CD4-positive, alpha-beta memory T cell (primary cell): ENCODE measurements at regions not wholly inside any gene's neighbourhood (a gene's known extent, or its start where the extent isn't known, plus 50 kb on each side); places are given as distances from the start of the nearest gene placed in this dataset.

Experiments
- CTCF ChIA-PET: fragments of 350-600 bp; sonication (Branson Sonifier 250); formaldehyde crosslinking; loops from one replicate; lab custom pipeline; 2021; ENCODE audit warnings: inconsistent platforms; ENCODE audit not compliant: partially characterized antibody; lab: Charles Lee
- POLR2A ChIA-PET: fragments of 350-600 bp; sonication (Branson Sonifier 250); formaldehyde crosslinking; loops from one replicate; lab custom pipeline; 2021; ENCODE audit not compliant: partially characterized antibody; lab: Charles Lee
- DNase-seq, 5 donors: peaks; one replicate each; pipeline versions ENCODE4 v3.0.0 to v3.0.0-alpha.2; 2020 to 2022; ENCODE audit warnings: mixed read lengths in 1 of 5
- H3K27ac ChIP-seq: one replicate; pipeline ENCODE4 v1.7.0; 2013; ENCODE audit warnings: low read depth, low read length
- H3K27me3 ChIP-seq: 2 replicates; pipeline ENCODE4 v1.7.0; 2013; ENCODE audit warnings: mild to moderate bottlenecking, low read length, moderate library complexity; ENCODE audit not compliant: insufficient read depth
- H3K36me3 ChIP-seq: 2 replicates; pipeline ENCODE4 v1.7.0; 2013; ENCODE audit warnings: mild to moderate bottlenecking, low read length, moderate library complexity; ENCODE audit not compliant: insufficient read depth
- H3K4me1 ChIP-seq: 2 replicates; pipeline ENCODE4 v1.7.0; 2013; ENCODE audit warnings: mild to moderate bottlenecking, low read length, moderate library complexity; ENCODE audit not compliant: insufficient read depth
- H3K4me3 ChIP-seq, 2 donors: one replicate each; pipeline ENCODE4 v1.7.0; 2013; ENCODE audit warnings: low read length in 2 of 2, mild to moderate bottlenecking in 1 of 2
- H3K9me3 ChIP-seq, 2 donors: one replicate each; pipeline ENCODE4 v1.7.0; 2013; ENCODE audit warnings: low read length in 2 of 2, control low read depth in 1 of 2; ENCODE audit not compliant: control insufficient read depth in 1 of 2
- H3K27ac Mint-ChIP-seq, 7 donors: one replicate each; pipeline ENCODE4 v1.8.0; 2020 to 2021; ENCODE audit warnings: mixed read lengths in 7 of 7, mild to moderate bottlenecking in 6 of 7, inconsistent platforms in 3 of 7, moderate library complexity in 3 of 7
- H3K27me3 Mint-ChIP-seq, 2 donors: one replicate each; pipeline ENCODE4 v1.8.0; 2020 to 2021; ENCODE audit warnings: mixed read lengths in 2 of 2
- H3K36me3 Mint-ChIP-seq, 2 donors: one replicate each; pipeline ENCODE4 v1.8.0; 2020 to 2021; ENCODE audit warnings: mixed read lengths in 2 of 2, inconsistent platforms in 1 of 2, mild to moderate bottlenecking in 1 of 2
- H3K4me1 Mint-ChIP-seq, 4 donors: one replicate each; pipeline ENCODE4 v1.8.0; 2020 to 2021; ENCODE audit warnings: mixed read lengths in 4 of 4, mild to moderate bottlenecking in 1 of 4
- H3K4me3 Mint-ChIP-seq, 8 donors: one replicate each; pipeline ENCODE4 v1.8.0; 2020 to 2021; ENCODE audit warnings: mixed read lengths in 8 of 8, mild to moderate bottlenecking in 7 of 8, moderate library complexity in 6 of 8, inconsistent platforms in 3 of 8
- H3K9me3 Mint-ChIP-seq, 8 donors: one replicate each; pipeline ENCODE4 v1.8.0; 2020 to 2021; ENCODE audit warnings: mixed read lengths in 8 of 8, mild to moderate bottlenecking in 5 of 8, inconsistent platforms in 3 of 8, moderate library complexity in 1 of 8
- intact Hi-C: fragments of 100-400 bp; cut with micrococcal nuclease; formaldehyde crosslinking; loops from one replicate; pipeline ENCODE4 v1.15.1; 2023

DNA sequence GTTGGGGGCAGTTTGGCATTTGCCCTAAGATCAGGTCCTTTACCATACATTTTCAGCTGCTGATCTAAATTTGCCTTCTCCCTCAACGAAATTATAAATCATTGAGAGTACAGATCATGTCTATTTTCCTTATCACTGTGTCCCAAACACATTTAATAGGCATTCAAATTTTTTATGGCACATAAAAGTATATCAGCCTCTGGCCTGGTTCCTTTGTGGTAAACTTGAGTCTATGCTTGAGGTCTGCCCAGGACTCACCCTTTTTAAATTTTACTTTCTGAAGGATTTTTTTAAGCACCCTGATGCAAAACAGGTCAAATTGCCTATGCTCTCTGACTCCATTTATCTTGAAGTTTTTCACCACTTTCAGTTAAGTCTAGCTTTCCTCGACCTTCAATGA lies 163.6 kb upstream of the GRIN3A start:
- no peaks in the 10 kb centered on the region for H3K27me3 ChIP-seq
- H3K36me3 ChIP-seq: no peaks in the 10 kb centered on the region
- ChIA-PET CTCF (no interaction called here), POLR2A (no interaction called here)
- Mint-ChIP-seq H3K27me3 (no peaks in the 10 kb centered on the region), H3K27ac (no peak overlapping the region), H3K9me3 (peaks cover 0 to 4% (median 0%) of the 10 kb centered on the region in 8 donors), H3K4me3 (no peak overlapping the region), H3K36me3 (no peaks in the 10 kb centered on the region), H3K4me1 (no peaks in the 10 kb centered on the region)
- no peaks in the 10 kb centered on the region for H3K9me3 ChIP-seq
- DNase-seq: no peak
- H3K27ac ChIP-seq: no peak overlapping the region
- intact Hi-C loops: no loop called here
- H3K4me3 ChIP-seq: no peak overlapping the region
- no peaks in the 10 kb centered on the region for H3K4me1 ChIP-seq

- POLR2A ChIA-PET: no interaction called here
- Mint-ChIP-seq H3K4me3 (no peak overlapping the region), H3K4me1 (no peaks in the 10 kb centered on the region), H3K27ac (no peak overlapping the region), H3K36me3 (no peaks in the 10 kb centered on the region), H3K9me3 (no peaks in the 10 kb centered on the region), H3K27me3 (peaks cover 0 to 1% of the 10 kb centered on the region in 2 donors)
- intact Hi-C loops: no loop called here
- Histone ChIP-seq H3K27ac (no peak overlapping the region), H3K4me1 (no peaks in the 10 kb centered on the region), H3K36me3 (no peaks in the 10 kb centered on the region), H3K27me3 (no peaks in the 10 kb centered on the region), H3K4me3 (no peak overlapping the region), H3K9me3 (no peaks in the 10 kb centered on the region)
- DNase-seq: no peak
- CTCF ChIA-PET: no interaction called here
Observed at GRCh38 chr9:101897196-101897595, 158.7 kb upstream of the GRIN3A start.

- no peak overlapping the region for H3K4me3 Mint-ChIP-seq
- no peak overlapping the region for H3K27ac ChIP-seq
- peaks cover 0 to 1% of the 10 kb centered on the region in 2 donors for H3K27me3 Mint-ChIP-seq
- peak overlapping the region in 2 of 7 donors; percentile 65 to 69 for H3K27ac Mint-ChIP-seq
- H3K4me1 ChIP-seq: no peaks in the 10 kb centered on the region
- H3K9me3 ChIP-seq: no peaks in the 10 kb centered on the region
- POLR2A ChIA-PET: no interaction called here
- no peak overlapping the region for H3K4me3 ChIP-seq
- H3K36me3 Mint-ChIP-seq: no peaks in the 10 kb centered on the region
- no peak for DNase-seq
- H3K4me1 Mint-ChIP-seq: no peaks in the 10 kb centered on the region
- CTCF ChIA-PET: no interaction called here
- H3K36me3 ChIP-seq: no peaks in the 10 kb centered on the region
- H3K27me3 ChIP-seq: no peaks in the 10 kb centered on the region
- H3K9me3 Mint-ChIP-seq: peaks cover 0 to 2% (median 0%) of the 10 kb centered on the region in 8 donors
- intact Hi-C loops: no loop called here
Observed at GRCh38 chr9:101893661-101894646, 155.5 kb upstream of the GRIN3A start.

DNA sequence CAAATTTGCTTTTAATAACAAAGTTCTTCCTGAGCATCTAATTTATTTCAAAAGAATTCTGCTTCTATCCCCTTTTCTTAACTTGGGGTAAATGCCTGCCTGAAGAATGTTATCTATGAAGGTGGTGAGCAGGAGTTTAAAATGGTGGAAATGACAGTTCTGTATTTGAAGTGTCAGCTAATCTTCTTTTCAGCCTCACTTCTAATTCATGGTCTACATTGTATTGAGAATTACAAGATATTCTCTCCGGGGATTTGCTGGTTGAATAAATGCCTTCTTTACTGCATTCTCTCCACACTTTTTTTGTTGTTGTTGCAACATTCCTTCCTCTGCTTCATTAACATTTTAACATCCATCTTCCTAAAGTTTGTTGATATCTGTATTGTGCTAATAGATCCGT lies 143.1 kb upstream of the GRIN3A start:
- no peaks in the 10 kb centered on the region for H3K36me3 ChIP-seq
- intact Hi-C loops: no loop called here
- DNase-seq: no peak
- ChIA-PET CTCF (no interaction called here), POLR2A (no interaction called here)
- H3K9me3 ChIP-seq: no peaks in the 10 kb centered on the region
- Mint-ChIP-seq H3K9me3 (peaks cover 0 to 3% (median 0%) of the 10 kb centered on the region in 8 donors), H3K36me3 (no peaks in the 10 kb centered on the region), H3K27me3 (peaks cover 0 to 1% of the 10 kb centered on the region in 2 donors), H3K4me3 (no peak overlapping the region), H3K27ac (no peak overlapping the region), H3K4me1 (no peaks in the 10 kb centered on the region)
- no peaks in the 10 kb centered on the region for H3K4me1 ChIP-seq
- no peak overlapping the region for H3K4me3 ChIP-seq
- no peak overlapping the region for H3K27ac ChIP-seq
- H3K27me3 ChIP-seq: no peaks in the 10 kb centered on the region

GRCh38 chr9:101880846-101881245 lies 142.4 kb upstream of the GRIN3A start:
- H3K27me3 ChIP-seq: no peaks in the 10 kb centered on the region
- Mint-ChIP-seq H3K4me3 (no peak overlapping the region), H3K27ac (no peak overlapping the region), H3K36me3 (no peaks in the 10 kb centered on the region), H3K4me1 (no peaks in the 10 kb centered on the region), H3K9me3 (peaks cover 0 to 3% (median 0%) of the 10 kb centered on the region in 8 donors), H3K27me3 (peaks cover 0 to 1% of the 10 kb centered on the region in 2 donors)
- no peaks in the 10 kb centered on the region for H3K4me1 ChIP-seq
- no peak overlapping the region for H3K4me3 ChIP-seq
- CTCF ChIA-PET: no interaction called here
- H3K36me3 ChIP-seq: no peaks in the 10 kb centered on the region
- H3K9me3 ChIP-seq: no peaks in the 10 kb centered on the region
- DNase-seq: no peak
- no peak overlapping the region for H3K27ac ChIP-seq
- intact Hi-C loops: no loop called here
- POLR2A ChIA-PET: no interaction called here

GRCh38 chr9:101878734-101879133 lies 140.3 kb upstream of the GRIN3A start:
- intact Hi-C loops: no loop called here
- Histone ChIP-seq H3K4me3 (no peak overlapping the region), H3K4me1 (no peaks in the 10 kb centered on the region), H3K9me3 (no peaks in the 10 kb centered on the region), H3K27me3 (no peaks in the 10 kb centered on the region), H3K27ac (no peak overlapping the region), H3K36me3 (no peaks in the 10 kb centered on the region)
- ChIA-PET CTCF (no interaction called here), POLR2A (no interaction called here)
- H3K9me3 Mint-ChIP-seq: peaks cover 0 to 5% (median 0%) of the 10 kb centered on the region in 8 donors
- H3K27me3 Mint-ChIP-seq: peaks cover 0 to 1% of the 10 kb centered on the region in 2 donors
- H3K4me1 Mint-ChIP-seq: no peaks in the 10 kb centered on the region
- H3K36me3 Mint-ChIP-seq: no peaks in the 10 kb centered on the region
- H3K27ac Mint-ChIP-seq: no peak overlapping the region
- H3K4me3 Mint-ChIP-seq: no peak overlapping the region
- DNase-seq: no peak

DNA sequence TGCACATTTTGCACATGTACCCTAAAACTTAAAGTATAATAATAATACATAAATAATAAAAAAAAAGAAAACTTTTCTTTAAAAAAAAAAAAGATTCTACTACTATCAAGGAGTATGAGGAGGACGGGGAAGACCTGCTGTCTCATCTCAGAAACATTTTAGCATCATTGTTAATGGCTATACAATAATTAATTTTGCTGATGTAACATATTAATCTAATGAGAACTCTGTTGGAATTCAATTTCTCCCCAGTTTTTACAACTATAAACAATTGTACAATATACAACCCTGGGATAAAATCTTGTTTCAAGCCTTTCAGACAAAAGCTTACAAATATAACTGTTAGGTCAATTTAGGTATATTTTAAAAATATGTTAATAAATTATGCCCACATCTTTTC lies 139.0 kb upstream of the GRIN3A start:
- Histone ChIP-seq H3K27ac (no peak overlapping the region), H3K27me3 (no peaks in the 10 kb centered on the region), H3K4me1 (no peaks in the 10 kb centered on the region), H3K36me3 (no peaks in the 10 kb centered on the region), H3K9me3 (no peaks in the 10 kb centered on the region), H3K4me3 (no peak overlapping the region)
- intact Hi-C loops: no loop called here
- H3K4me3 Mint-ChIP-seq: no peak overlapping the region
- no peaks in the 10 kb centered on the region for H3K36me3 Mint-ChIP-seq
- peaks cover 0 to 5% (median 0%) of the 10 kb centered on the region in 8 donors for H3K9me3 Mint-ChIP-seq
- no peak overlapping the region for H3K27ac Mint-ChIP-seq
- CTCF ChIA-PET: no interaction called here
- DNase-seq: no peak
- H3K27me3 Mint-ChIP-seq: peaks cover 0 to 1% of the 10 kb centered on the region in 2 donors
- POLR2A ChIA-PET: no interaction called here
- no peaks in the 10 kb centered on the region for H3K4me1 Mint-ChIP-seq
